Ectodermal cell (in vitro differentiated cells): ENCODE measurements at regions not wholly inside any gene's neighbourhood (a gene's known extent, or its start where the extent isn't known, plus 50 kb on each side); places are given as distances from the start of the nearest gene placed in this dataset.
"Not testable (repeated sequence)": the region's sequence is repeated elsewhere in the genome, so short reads cannot be mapped to it uniquely, and the experiment has no call there.

Experiments used
- H3K27ac ChIP-seq: 2 replicates; pipeline ENCODE4 v1.7.0; 2013; ENCODE audit warnings: mild to moderate bottlenecking, low read depth, low read length; ENCODE audit not compliant: insufficient read depth, poor library complexity, severe bottlenecking
- H3K27me3 ChIP-seq: 2 replicates; pipeline ENCODE4 v1.7.0; 2013; ENCODE audit warnings: mild to moderate bottlenecking, low read length; ENCODE audit not compliant: insufficient read depth, control insufficient read depth, poor library complexity, severe bottlenecking
- H3K36me3 ChIP-seq: one replicate; pipeline ENCODE4 v1.7.0; 2013; ENCODE audit warnings: low read length; ENCODE audit not compliant: control insufficient read depth, insufficient read depth
- H3K4me1 ChIP-seq: one replicate; pipeline ENCODE4 v1.7.0; 2013; ENCODE audit warnings: low read length; ENCODE audit not compliant: control insufficient read depth, insufficient read depth
- H3K4me3 ChIP-seq: 2 replicates; pipeline ENCODE4 v1.7.0; 2013; ENCODE audit warnings: low read depth, low read length, control low read depth; ENCODE audit not compliant: insufficient read depth
- H3K9me3 ChIP-seq: 2 replicates; pipeline ENCODE4 v1.7.0; 2013; ENCODE audit warnings: mild to moderate bottlenecking, low read length, moderate library complexity; ENCODE audit not compliant: control insufficient read depth
- WGBS, 2 experiments: methylation state at CpG; one replicate each; pipeline ENCODE4 v1.1.7; 2013; ENCODE audit warnings: missing lambda C conversion rate in 2 of 2; 5-methylcytosine and 5-hydroxymethylcytosine counted together

DNA sequence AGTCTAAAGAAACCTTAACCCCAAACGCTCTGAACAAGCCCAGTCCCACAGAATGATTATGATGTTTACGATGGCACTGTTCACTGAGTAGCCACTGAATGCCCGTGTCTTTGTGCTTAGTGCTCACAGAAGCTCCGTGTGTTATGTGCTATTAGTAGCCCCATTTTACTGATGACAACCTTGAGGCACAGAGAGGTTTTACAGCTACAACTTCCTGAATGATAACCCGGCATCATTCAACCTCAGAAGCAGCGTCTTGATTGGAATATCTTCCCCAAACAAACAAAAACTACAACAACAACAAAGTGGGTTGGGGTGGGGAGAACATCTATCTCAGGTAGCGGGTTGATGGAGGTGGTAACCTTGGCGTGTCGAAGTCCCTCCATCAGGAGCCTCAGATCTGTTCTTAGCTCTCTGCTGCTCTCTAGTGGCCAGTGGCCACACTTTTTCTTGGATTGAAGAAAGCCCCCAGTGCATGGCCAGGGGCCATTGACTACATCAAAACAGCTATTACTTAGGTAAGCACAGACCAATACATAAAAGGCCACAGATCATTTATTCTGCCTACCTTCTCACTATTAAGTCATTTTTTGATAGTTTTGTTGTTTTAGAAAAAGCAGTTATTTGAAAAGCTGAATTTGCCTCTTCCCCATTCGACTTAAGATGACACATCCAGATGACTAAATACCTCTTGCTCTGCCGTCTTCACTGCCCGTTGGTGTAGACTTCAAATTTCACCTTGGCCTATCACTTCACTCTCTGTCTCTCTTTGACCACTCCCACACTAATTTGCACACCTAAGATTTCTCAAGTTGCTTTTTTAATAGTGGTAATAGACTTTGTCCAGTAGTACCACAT lies 376.9 kb downstream of the GALC start:
- H3K9me3 ChIP-seq, result no peaks in the 10 kb centered on the region
- WGBS, 2 experiments, result 76% methylated on average over 12 of the region's 12 CpGs
- no peaks in the 10 kb centered on the region for H3K27me3 ChIP-seq
- H3K4me3 ChIP-seq, result no peak overlapping the region
- H3K4me1 ChIP-seq, result no peaks in the 10 kb centered on the region
- H3K27ac ChIP-seq, result no peak overlapping the region
- H3K36me3 ChIP-seq, result no peaks in the 10 kb centered on the region

DNA sequence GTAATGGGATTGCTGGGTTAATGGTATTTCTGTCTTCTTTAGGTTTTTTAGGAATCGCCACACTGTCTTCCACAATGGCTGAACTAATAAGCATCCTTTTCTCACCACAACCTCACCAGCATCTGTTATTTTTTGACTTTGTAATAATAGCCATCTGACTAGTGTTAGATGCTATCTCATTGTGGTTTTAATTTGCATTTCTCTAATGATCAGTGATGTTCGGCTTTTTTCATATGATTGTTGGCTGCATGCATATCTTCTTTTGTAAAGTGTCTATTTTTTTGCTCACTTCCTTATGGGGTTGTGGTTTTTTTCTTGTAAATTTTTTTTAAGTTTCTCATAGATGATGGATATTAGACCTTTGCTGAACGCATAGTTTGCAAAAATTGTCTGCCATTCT lies 377.9 kb downstream of the GALC start:
- H3K27ac ChIP-seq, result no peak overlapping the region
- WGBS, 2 experiments, result 88 to 96% methylated on average over 2 of the region's 3 CpGs
- H3K4me3 ChIP-seq, result no peak overlapping the region
- no peaks in the 10 kb centered on the region for H3K27me3 ChIP-seq
- H3K36me3 ChIP-seq, result no peaks in the 10 kb centered on the region
- no peaks in the 10 kb centered on the region for H3K4me1 ChIP-seq
- no peaks in the 10 kb centered on the region for H3K9me3 ChIP-seq

DNA sequence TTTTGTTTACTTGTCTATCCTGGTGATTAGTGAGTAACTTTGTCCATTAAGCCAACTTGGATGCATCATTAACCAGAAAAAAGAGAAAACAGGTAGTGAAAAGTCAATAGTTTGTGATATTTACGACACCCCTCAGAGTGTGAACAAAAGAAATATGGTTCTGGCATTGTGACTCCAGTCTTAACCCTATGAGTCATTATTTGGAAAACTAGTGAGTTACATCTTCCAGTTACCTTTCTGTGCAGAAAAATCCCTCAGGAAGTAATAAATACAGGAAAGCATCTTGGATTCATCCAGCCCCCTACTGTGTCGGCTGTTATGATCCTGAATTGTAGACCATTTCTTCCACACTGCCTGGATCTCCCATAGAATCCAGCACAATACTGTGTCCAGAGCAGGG lies 379.1 kb downstream of the GALC start:
- Histone ChIP-seq H3K9me3 (no peaks in the 10 kb centered on the region), H3K4me1 (no peaks in the 10 kb centered on the region), H3K27me3 (no peaks in the 10 kb centered on the region), H3K36me3 (no peaks in the 10 kb centered on the region), H3K4me3 (no peak overlapping the region), H3K27ac (no peak overlapping the region)
- 92 to 93% methylated on average over 2 of the region's 2 CpGs for WGBS, 2 experiments

DNA sequence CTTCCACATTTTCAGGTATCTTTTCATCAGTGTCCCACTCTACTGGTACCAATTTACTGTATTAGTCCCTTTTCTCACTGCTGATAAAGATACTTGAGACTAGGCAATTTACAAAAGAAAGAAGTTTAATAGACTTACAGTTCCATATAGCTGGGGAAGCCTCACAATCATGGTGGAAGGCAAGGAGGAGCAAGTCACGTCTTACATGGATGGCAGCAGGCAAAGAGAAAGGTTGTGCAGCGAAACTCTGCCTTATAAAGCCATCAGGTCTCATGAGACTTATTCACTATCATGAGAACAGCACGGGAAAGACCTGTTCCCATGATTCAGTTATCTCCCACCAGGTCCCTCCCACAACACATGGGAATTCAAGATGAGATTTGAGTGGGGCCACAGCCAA lies 385.9 kb downstream of the GALC start:
- WGBS, 2 experiments, result 93 to 95% methylated on average over 3 of the region's 3 CpGs
- H3K9me3 ChIP-seq, result not testable (repeated sequence)

DNA sequence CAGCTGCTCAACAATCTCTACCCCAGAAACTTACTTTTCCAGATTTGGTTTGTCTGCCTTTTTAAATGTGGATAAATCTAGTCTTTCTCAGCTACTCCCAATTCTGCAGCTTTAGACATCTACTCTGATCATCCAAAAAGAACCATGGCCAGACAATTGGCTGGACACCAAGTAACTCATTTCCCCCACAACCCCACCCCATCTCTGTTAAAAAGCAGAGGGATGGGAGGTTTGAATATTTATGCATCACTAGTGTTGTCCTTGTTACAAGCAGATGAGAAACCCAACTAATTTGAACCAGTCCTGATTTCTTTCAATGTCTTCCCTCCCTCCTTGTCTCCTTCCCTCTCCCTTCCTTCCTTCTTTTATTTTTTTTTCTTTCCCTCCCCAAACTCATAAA lies 391.9 kb downstream of the GALC start:
- H3K9me3 ChIP-seq, result peaks cover 4% of the 10 kb centered on the region
- no peaks in the 10 kb centered on the region for H3K27me3 ChIP-seq
- H3K27ac ChIP-seq, result no peak overlapping the region
- H3K4me1 ChIP-seq, result no peaks in the 10 kb centered on the region
- no peak overlapping the region for H3K4me3 ChIP-seq
- no peaks in the 10 kb centered on the region for H3K36me3 ChIP-seq

More for the DNA sequence above, 385.9 kb downstream of the GALC start:
- H3K4me3 ChIP-seq, H3K36me3 ChIP-seq, H3K27me3 ChIP-seq, H3K27ac ChIP-seq, H3K4me1 ChIP-seq: not testable (repeated sequence)

DNA sequence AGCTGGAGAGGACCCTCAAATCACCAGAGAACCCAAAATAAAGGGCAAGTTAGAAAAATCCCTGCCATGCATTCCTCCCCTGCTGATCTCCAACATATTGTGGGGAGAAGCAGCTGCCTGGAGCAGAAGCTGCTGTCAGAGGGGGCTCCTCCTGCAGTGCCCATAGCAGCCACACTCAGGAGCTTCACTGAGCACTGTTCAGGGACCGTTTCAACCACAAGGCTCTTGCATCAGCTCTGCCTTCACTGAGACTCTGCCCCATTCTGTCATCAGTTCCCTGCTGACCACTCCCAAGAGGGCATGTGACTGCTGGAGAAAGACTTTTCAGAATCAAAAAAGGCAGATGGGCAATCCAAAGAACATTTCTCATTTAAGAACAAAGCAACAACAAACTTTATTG lies 392.7 kb downstream of the GALC start:
- Histone ChIP-seq H3K36me3 (no peaks in the 10 kb centered on the region), H3K9me3 (peaks cover 4% of the 10 kb centered on the region), H3K27ac (no peak overlapping the region), H3K4me1 (no peaks in the 10 kb centered on the region), H3K27me3 (no peaks in the 10 kb centered on the region), H3K4me3 (no peak overlapping the region)
- 85% methylated on average over 1 of the region's 1 CpG for WGBS, 2 experiments

DNA sequence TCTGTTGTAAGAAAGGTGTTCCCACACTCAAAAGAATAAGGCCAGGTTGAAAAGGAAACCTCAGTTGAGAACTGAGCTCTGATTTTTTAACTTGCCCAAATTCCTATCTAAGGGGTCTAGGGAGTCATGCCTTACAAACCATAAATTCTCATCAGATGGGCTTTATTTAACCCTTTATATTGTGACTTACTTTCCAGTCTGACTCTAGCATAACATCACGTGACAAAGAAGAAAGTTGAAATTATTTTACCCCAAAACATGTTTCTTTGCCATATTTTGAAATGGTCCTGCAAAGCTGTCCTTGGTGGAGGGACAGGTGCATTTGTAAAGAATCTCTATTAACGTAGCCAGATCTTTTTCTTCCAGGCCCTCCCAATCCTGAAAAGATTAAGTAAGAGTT lies 411.7 kb downstream of the GALC start:
- H3K27me3 ChIP-seq, result no peaks in the 10 kb centered on the region
- 99 to 100% methylated on average over 1 to 2 of the region's 2 CpGs for WGBS, 2 experiments
- H3K36me3 ChIP-seq, result no peaks in the 10 kb centered on the region
- no peak overlapping the region for H3K27ac ChIP-seq
- H3K9me3 ChIP-seq, result no peaks in the 10 kb centered on the region
- no peak overlapping the region for H3K4me3 ChIP-seq
- H3K4me1 ChIP-seq, result no peaks in the 10 kb centered on the region

DNA sequence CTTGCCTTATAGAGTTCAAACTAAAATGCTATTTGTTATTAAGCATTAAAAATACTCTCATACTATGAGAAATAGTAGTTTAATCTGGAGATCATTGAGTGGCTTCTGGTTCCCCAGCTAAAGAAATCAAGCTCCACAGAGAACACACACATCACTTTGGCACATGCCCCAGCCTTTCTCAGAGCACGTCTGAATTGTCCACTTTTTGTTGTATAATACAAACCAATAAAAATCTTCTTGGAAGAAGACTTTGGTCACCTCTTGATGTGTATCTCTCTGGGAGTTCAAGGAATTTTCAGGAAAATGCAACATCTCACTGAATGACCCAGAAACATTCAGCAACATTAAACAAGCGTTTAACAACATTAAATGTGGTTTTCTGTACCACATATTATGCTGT lies 413.9 kb downstream of the GALC start:
- H3K27ac ChIP-seq, result no peak overlapping the region
- no peaks in the 10 kb centered on the region for H3K4me1 ChIP-seq
- H3K4me3 ChIP-seq, result no peak overlapping the region
- WGBS, 2 experiments, result 79 to 90% methylated on average over 2 of the region's 2 CpGs
- H3K27me3 ChIP-seq, result no peaks in the 10 kb centered on the region
- no peaks in the 10 kb centered on the region for H3K36me3 ChIP-seq
- H3K9me3 ChIP-seq, result no peaks in the 10 kb centered on the region

DNA sequence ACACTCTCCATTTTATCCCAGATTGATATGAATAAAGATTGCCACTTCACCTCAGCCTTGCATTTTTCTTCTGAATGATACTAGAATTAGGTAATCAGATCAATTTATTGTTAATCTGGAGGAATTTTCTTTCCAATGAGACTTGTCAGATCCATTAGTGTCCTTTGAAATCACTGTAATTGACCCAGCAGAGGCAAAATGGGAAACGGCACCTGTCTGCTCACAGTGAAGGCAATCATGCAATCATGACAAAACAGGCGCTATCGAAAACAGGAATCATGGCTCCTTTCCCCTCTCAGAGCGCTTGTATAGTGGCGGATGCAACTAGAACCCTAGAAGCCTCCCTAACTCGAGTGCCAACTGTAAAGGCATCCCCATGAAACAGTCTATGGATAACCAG lies 417.6 kb downstream of the GALC start:
- no peaks in the 10 kb centered on the region for H3K4me1 ChIP-seq
- WGBS, 2 experiments, result 94 to 97% methylated on average over 6 of the region's 6 CpGs
- no peak overlapping the region for H3K27ac ChIP-seq

DNA sequence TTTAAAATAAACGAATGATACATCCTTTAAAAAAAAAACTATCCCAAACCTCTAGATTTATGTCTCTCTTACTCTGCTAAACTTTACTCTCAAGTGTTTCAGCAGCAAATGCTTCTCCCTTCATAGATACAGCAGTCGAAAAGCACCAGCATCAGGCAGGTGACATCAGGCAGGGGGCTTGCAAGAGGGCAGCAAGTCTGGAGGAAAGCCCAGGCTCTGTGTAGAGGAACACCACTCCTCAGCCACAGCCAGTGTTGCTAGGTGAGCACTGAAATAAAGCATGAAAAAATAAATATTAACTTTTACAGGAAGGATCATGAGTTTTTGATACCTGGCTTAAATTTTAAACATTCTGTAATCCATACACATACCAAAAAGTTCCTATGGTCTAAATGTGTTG lies 419.4 kb downstream of the GALC start:
- no peak overlapping the region for H3K27ac ChIP-seq
- WGBS, 2 experiments, result 86 to 91% methylated on average over 2 of the region's 2 CpGs
- no peaks in the 10 kb centered on the region for H3K27me3 ChIP-seq
- H3K9me3 ChIP-seq, result no peaks in the 10 kb centered on the region
- no peaks in the 10 kb centered on the region for H3K4me1 ChIP-seq
- H3K4me3 ChIP-seq, result no peak overlapping the region
- no peaks in the 10 kb centered on the region for H3K36me3 ChIP-seq

More for the DNA sequence above, 417.6 kb downstream of the GALC start:
- H3K27me3 ChIP-seq, result no peaks in the 10 kb centered on the region
- no peak overlapping the region for H3K4me3 ChIP-seq
- no peaks in the 10 kb centered on the region for H3K36me3 ChIP-seq
- no peaks in the 10 kb centered on the region for H3K9me3 ChIP-seq
